ENCODE measurements at regions not wholly inside any gene's neighbourhood (a gene's known extent, or its start where the extent isn't known, plus 50 kb on each side); places are given as distances from the start of the nearest gene placed in this dataset.
"Not testable (repeated sequence)": the region's sequence is repeated elsewhere in the genome, so short reads cannot be mapped to it uniquely, and the experiment has no call there.

- DNase-seq, result no peak
- H3K36me3 ChIP-seq, result no peaks in the 10 kb centered on the region
- TF ChIP-seq POLR2AphosphoS5 (IDR thresholded peaks at IDR 0.05), result no peak
- TF ChIP-seq POLR2A (IDR thresholded peaks at IDR 0.05), result no peak
- TF ChIP-seq CTCF (IDR thresholded peaks at IDR 0.05 in 8 of 11, conservative IDR thresholded peaks at IDR 0.05 in 3 of 11), result no peak
- intact Hi-C loops (cut with DNase I; ENCODE audit: low total_unique reads), result no loop called here
- H3K9me3 ChIP-seq, result peaks cover 0 to 4% (median 0%) of the 10 kb centered on the region in 8 donors
- no peak overlapping the region for H3K4me3 ChIP-seq
- no peak overlapping the region for H3K27ac ChIP-seq
- H3K4me1 ChIP-seq, result no peaks in the 10 kb centered on the region
- WGBS, 5 donors, result 49 to 59% (median 56%) methylated on average over 10 of the region's 10 CpGs
- peaks cover 0 to 13% (median 0%) of the 10 kb centered on the region in 7 donors for H3K27me3 ChIP-seq (replicated peaks in 1 of 7)
These were observed 71.4 kb upstream of the SYN3 start for GRCh38 chr22:33129621-33130020.

- Histone ChIP-seq H3K4me3 (no peak overlapping the region), H3K27ac (no peak overlapping the region), H3K36me3 (no peaks in the 10 kb centered on the region), H3K27me3 (replicated peaks in 1 of 7) (peaks cover 0 to 13% (median 0%) of the 10 kb centered on the region in 7 donors), H3K9me3 (no peaks in the 10 kb centered on the region), H3K4me1 (no peaks in the 10 kb centered on the region)
- no peak for DNase-seq
- intact Hi-C loops (cut with DNase I; ENCODE audit: low total_unique reads), result no loop called here
- no peak for TF ChIP-seq POLR2A (IDR thresholded peaks at IDR 0.05)
- TF ChIP-seq POLR2AphosphoS5 (IDR thresholded peaks at IDR 0.05), result no peak
- no peak for TF ChIP-seq CTCF (IDR thresholded peaks at IDR 0.05 in 8 of 11, conservative IDR thresholded peaks at IDR 0.05 in 3 of 11)
- 17 to 26% (median 21%) methylated on average over 3 of the region's 3 CpGs for WGBS, 5 donors
These were observed 68.7 kb upstream of the SYN3 start for GRCh38 chr22:33126881-33127280.

- Histone ChIP-seq H3K9me3 (no peaks in the 10 kb centered on the region), H3K27ac (no peak overlapping the region), H3K4me3 (no peak overlapping the region), H3K4me1 (no peaks in the 10 kb centered on the region), H3K27me3 (replicated peaks in 1 of 7) (peaks cover 0 to 13% (median 0%) of the 10 kb centered on the region in 7 donors), H3K36me3 (no peaks in the 10 kb centered on the region)
- TF ChIP-seq POLR2A (IDR thresholded peaks at IDR 0.05), result no peak
- TF ChIP-seq CTCF (IDR thresholded peaks at IDR 0.05 in 8 of 11, conservative IDR thresholded peaks at IDR 0.05 in 3 of 11), result no peak
- TF ChIP-seq POLR2AphosphoS5 (IDR thresholded peaks at IDR 0.05), result no peak
- WGBS, 5 donors, result 70 to 85% (median 80%) methylated on average over 4 of the region's 4 CpGs
- DNase-seq, result no peak
- intact Hi-C loops (cut with DNase I; ENCODE audit: low total_unique reads), result no loop called here
These were observed 66.3 kb upstream of the SYN3 start for GRCh38 chr22:33124471-33124870.

GRCh38 chr22:33122439-33122838, 64.3 kb upstream of the SYN3 start:
- DNase-seq; H3K4me1 ChIP-seq; H3K36me3 ChIP-seq; intact Hi-C loops (cut with DNase I; ENCODE audit: low total_unique reads); H3K27ac ChIP-seq; H3K9me3 ChIP-seq; H3K27me3 ChIP-seq (replicated peaks in 1 of 7); H3K4me3 ChIP-seq: not testable (repeated sequence)
- WGBS, 5 donors, result 91 to 96% (median 96%) methylated on average over 5 of the region's 5 CpGs

- intact Hi-C loops (cut with DNase I; ENCODE audit: low total_unique reads), result no loop called here
- Histone ChIP-seq H3K36me3 (no peaks in the 10 kb centered on the region), H3K4me1 (no peaks in the 10 kb centered on the region), H3K4me3 (no peak overlapping the region), H3K27me3 (replicated peaks in 1 of 7) (peaks cover 0 to 3% (median 0%) of the 10 kb centered on the region in 7 donors), H3K27ac (no peak overlapping the region), H3K9me3 (no peaks in the 10 kb centered on the region)
- WGBS, 5 donors, result 84 to 92% (median 90%) methylated on average over 2 of the region's 2 CpGs
- no peak for DNase-seq
- no peak for TF ChIP-seq CTCF (IDR thresholded peaks at IDR 0.05 in 8 of 11, conservative IDR thresholded peaks at IDR 0.05 in 3 of 11)
- TF ChIP-seq POLR2AphosphoS5 (IDR thresholded peaks at IDR 0.05), result no peak
- no peak for TF ChIP-seq POLR2A (IDR thresholded peaks at IDR 0.05)
These were observed 60.9 kb upstream of the SYN3 start for GRCh38 chr22:33119044-33119443.

Data from spleen (tissue), 11 donors.